Esophagus muscularis mucosa (tissue), 3 donors: ENCODE measurements at regions not wholly inside any gene's neighbourhood (a gene's known extent, or its start where the extent isn't known, plus 50 kb on each side); places are given as distances from the start of the nearest gene placed in this dataset.

ENCODE experiments used
- POLR2A ChIP-seq: fragments of 450-650 bp; IDR thresholded peaks from one replicate; pipeline ENCODE4 v1.6.1; 2017; ENCODE audit warnings: antibody characterized with exemption, moderate library complexity, mild to moderate bottlenecking, low read depth
- POLR2AphosphoS5 ChIP-seq, 2 donors: sonication (generic); formaldehyde crosslinking; IDR thresholded peaks; one replicate each; pipeline ENCODE4 v1.6.1; 2017; ENCODE audit warnings: antibody characterized with exemption in 2 of 2
- TF ChIP-seq, protein P1 (sequence below), 3 experiments: fragments of 200-600 bp in 2 of 3; fragments of 450-650 bp in 1 of 3; sonication (generic) in 2 of 3; IDR thresholded peaks; one replicate each; pipeline ENCODE4 v1.5.1; 2017 to 2019; ENCODE audit warnings: antibody characterized with exemption in 3 of 3, mild to moderate bottlenecking in 2 of 3, moderate library complexity in 1 of 3

DNA sequence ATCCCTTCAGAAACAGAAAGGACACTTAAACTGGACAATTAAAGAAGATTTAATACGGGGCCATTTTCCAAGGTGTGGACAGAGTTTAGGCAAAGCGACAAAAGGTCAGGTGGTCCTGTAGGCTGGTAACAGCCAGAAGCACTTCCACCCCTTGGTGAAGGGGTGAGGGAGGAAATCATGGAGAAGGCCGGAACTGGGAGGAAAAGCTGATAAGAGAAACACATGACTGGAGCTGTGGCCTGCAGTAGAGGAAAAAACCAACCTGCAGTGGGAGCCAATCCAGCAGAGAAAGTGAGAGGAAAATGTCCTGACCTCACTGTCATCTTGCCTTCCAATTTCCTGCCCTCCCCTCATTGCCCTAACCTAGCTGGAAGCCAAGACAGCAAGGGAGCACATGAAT, 249.8 kb downstream of the LMO4 start:
- TF ChIP-seq, protein P1, sequence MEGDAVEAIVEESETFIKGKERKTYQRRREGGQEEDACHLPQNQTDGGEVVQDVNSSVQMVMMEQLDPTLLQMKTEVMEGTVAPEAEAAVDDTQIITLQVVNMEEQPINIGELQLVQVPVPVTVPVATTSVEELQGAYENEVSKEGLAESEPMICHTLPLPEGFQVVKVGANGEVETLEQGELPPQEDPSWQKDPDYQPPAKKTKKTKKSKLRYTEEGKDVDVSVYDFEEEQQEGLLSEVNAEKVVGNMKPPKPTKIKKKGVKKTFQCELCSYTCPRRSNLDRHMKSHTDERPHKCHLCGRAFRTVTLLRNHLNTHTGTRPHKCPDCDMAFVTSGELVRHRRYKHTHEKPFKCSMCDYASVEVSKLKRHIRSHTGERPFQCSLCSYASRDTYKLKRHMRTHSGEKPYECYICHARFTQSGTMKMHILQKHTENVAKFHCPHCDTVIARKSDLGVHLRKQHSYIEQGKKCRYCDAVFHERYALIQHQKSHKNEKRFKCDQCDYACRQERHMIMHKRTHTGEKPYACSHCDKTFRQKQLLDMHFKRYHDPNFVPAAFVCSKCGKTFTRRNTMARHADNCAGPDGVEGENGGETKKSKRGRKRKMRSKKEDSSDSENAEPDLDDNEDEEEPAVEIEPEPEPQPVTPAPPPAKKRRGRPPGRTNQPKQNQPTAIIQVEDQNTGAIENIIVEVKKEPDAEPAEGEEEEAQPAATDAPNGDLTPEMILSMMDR (IDR thresholded peaks at IDR 0.05) = no peak
- TF ChIP-seq POLR2AphosphoS5 (IDR thresholded peaks at IDR 0.05) (no peak), POLR2A (no peak)
